K562 (cell line): ENCODE measurements at regions not wholly inside any gene's neighbourhood (a gene's known extent, or its start where the extent isn't known, plus 50 kb on each side); places are given as distances from the start of the nearest gene placed in this dataset.

Experiments used
- CBX2 ChIP-seq: fragments of 200-600 bp; sonication (generic); IDR thresholded peaks from one replicate; pipeline ENCODE4 v1.6.1; 2012; ENCODE audit warnings: mild to moderate bottlenecking, low read length, inconsistent platforms; ENCODE audit not compliant: insufficient read depth, poor library complexity, severe bottlenecking
- CCNT2 ChIP-seq: IDR thresholded peaks from 2 replicates; pipeline ENCODE4 v1.6.1; 2011; ENCODE audit warnings: borderline replicate concordance, low read depth, mild to moderate bottlenecking, moderate library complexity, mixed read lengths, low read length; ENCODE audit not compliant: insufficient read length; ENCODE audit errors: extremely low read depth
- FOXJ3 ChIP-seq: sonication (generic); formaldehyde crosslinking; IDR thresholded peaks from 2 replicates; pipeline ENCODE4 v1.4.0; 2020; ENCODE audit warnings: mild to moderate bottlenecking, missing genetic modification reagents
- FOXM1 ChIP-seq, 2 experiments: fragments of 450-650 bp in 1 of 2; sonication (generic) in 1 of 2; formaldehyde crosslinking in 1 of 2; IDR thresholded peaks; 2 replicates each; pipeline versions ENCODE4 v1.6.1 to v1.9.0; 2017 to 2022; ENCODE audit warnings: low read depth in 2 of 2, mild to moderate bottlenecking in 2 of 2, missing genetic modification reagents in 1 of 2, moderate library complexity in 1 of 2
- MAFG ChIP-seq: fragments of 450-650 bp; conservative IDR thresholded peaks from 2 replicates; pipeline ENCODE4 v1.6.1; 2016; ENCODE audit warnings: missing genetic modification characterization, missing compliant biosample characterization
- NFXL1 ChIP-seq: fragments of 450-650 bp; formaldehyde crosslinking; IDR thresholded peaks from 2 replicates; pipeline ENCODE4 v1.4.0; 2021; ENCODE audit warnings: mild to moderate bottlenecking
- RCOR1 ChIP-seq, 2 experiments: IDR thresholded peaks; 2 replicates each; pipeline ENCODE4 v1.6.1; 2012; ENCODE audit warnings: low read depth in 2 of 2, low read length in 2 of 2, borderline replicate concordance in 1 of 2, improper control_type of control experiment in 1 of 2
- TFAM ChIP-seq: fragments of 250-450 bp; sonication (Bioruptor Pico); conservative IDR thresholded peaks from 2 replicates; pipeline ENCODE4 v1.5.0; 2021; ENCODE audit warnings: mild to moderate bottlenecking, moderate library complexity
- ZBTB17 ChIP-seq: fragments of 450-650 bp; formaldehyde crosslinking; IDR thresholded peaks from 2 replicates; pipeline ENCODE4 v1.4.0; 2020; ENCODE audit warnings: mild to moderate bottlenecking
- ZNF175 ChIP-seq: fragments of 200-800 bp; sonication (Bioruptor generic); IDR thresholded peaks from 2 replicates; pipeline ENCODE4 v1.6.1; 2016; ENCODE audit warnings: low read depth, mild to moderate bottlenecking, missing genetic modification characterization, missing compliant biosample characterization
- TF ChIP-seq, protein P1 (sequence below): fragments of 450-650 bp; formaldehyde crosslinking; IDR thresholded peaks from 2 replicates; pipeline ENCODE4 v1.4.0; 2020; ENCODE audit warnings: mild to moderate bottlenecking, moderate library complexity
- TF ChIP-seq, protein P2 (sequence below): fragments of 450-650 bp; IDR thresholded peaks from 2 replicates; pipeline ENCODE4 v1.6.1; 2016; ENCODE audit warnings: antibody characterized with exemption
- TF ChIP-seq, protein P3 (sequence below): sonication (generic); formaldehyde crosslinking; IDR thresholded peaks from 2 replicates; pipeline ENCODE4 v1.8.0; 2022; ENCODE audit warnings: missing genetic modification reagents, mild to moderate bottlenecking, borderline replicate concordance
- TF ChIP-seq, protein P4 (sequence below): fragments of 450-650 bp; IDR thresholded peaks from 2 replicates; pipeline ENCODE4 v1.7.0; 2016; ENCODE audit warnings: borderline replicate concordance
- TF ChIP-seq, protein P5 (sequence below): fragments of 450-650 bp; conservative IDR thresholded peaks from 2 replicates; pipeline ENCODE4 v1.6.1; 2016; ENCODE audit warnings: missing genetic modification characterization, low read depth, mild to moderate bottlenecking, missing compliant biosample characterization, moderate library complexity
- TF ChIP-seq, protein P6 (sequence below): fragments of 450-650 bp; formaldehyde crosslinking; IDR thresholded peaks from 2 replicates; pipeline ENCODE4 v1.4.0; 2022; ENCODE audit warnings: mild to moderate bottlenecking, moderate library complexity

DNA sequence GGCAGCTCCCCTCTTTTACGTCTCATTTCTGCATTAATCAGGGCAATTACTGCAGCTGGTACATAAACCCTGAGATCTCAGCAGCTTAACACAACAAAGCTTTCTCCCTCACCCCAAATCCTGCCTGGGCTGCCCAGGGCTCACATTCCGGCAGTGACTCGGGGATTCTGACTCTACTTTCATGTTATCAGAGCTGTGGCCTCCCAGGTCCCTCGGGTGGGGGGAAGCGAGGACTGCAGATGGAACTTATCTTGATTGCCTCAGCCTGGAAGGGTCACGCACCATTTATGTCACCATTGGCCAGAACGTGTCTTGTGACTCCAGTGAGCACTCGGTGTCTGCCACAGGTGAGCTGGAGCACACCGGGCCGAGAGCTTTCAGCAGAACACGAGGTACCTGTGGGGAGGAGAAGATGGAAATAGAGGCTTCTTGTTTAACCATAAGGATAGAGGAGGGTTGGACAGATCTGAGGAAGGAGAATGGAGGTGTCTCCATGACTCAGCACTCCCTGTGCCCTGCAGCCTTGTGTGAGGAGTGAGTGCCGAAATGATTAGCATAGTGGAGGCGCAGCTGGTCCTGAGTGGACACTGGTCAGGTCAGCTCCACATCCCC is 88.5 kb upstream of the EXOC2 start (continued):
- TF ChIP-seq, protein P1, sequence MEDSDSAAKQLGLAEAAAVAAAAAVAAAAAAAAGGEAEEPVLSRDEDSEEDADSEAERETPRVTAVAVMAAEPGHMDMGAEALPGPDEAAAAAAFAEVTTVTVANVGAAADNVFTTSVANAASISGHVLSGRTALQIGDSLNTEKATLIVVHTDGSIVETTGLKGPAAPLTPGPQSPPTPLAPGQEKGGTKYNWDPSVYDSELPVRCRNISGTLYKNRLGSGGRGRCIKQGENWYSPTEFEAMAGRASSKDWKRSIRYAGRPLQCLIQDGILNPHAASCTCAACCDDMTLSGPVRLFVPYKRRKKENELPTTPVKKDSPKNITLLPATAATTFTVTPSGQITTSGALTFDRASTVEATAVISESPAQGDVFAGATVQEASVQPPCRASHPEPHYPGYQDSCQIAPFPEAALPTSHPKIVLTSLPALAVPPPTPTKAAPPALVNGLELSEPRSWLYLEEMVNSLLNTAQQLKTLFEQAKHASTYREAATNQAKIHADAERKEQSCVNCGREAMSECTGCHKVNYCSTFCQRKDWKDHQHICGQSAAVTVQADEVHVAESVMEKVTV (CRISPR knock-in tag): no peak
- peak; percentile 39; the same call in 1 of the 2 replicates for TF ChIP-seq FOXM1 (IDR thresholded peaks at IDR 0.05; ENCODE audit: low read depth)
- TF ChIP-seq FOXM1 (CRISPR knock-in tag; IDR thresholded peaks at IDR 0.05; ENCODE audit: low read depth): no peak
- no peak for TF ChIP-seq CCNT2
- TF ChIP-seq, protein P2, sequence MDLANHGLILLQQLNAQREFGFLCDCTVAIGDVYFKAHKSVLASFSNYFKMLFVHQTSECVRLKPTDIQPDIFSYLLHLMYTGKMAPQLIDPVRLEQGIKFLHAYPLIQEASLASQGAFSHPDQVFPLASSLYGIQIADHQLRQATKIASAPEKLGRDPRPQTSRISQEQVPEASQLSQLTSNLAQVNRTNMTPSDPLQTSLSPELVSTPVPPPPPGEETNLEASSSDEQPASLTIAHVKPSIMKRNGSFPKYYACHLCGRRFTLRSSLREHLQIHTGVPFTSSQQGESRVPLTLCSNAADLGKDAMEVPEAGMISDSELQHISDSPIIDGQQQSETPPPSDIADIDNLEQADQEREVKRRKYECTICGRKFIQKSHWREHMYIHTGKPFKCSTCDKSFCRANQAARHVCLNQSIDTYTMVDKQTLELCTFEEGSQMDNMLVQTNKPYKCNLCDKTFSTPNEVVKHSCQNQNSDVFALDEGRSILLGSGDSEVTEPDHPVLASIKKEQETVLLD: no peak
- no peak for TF ChIP-seq TFAM
- no peak for TF ChIP-seq NFXL1 (CRISPR knock-in tag)
- no peak for TF ChIP-seq CBX2
- TF ChIP-seq, protein P3, sequence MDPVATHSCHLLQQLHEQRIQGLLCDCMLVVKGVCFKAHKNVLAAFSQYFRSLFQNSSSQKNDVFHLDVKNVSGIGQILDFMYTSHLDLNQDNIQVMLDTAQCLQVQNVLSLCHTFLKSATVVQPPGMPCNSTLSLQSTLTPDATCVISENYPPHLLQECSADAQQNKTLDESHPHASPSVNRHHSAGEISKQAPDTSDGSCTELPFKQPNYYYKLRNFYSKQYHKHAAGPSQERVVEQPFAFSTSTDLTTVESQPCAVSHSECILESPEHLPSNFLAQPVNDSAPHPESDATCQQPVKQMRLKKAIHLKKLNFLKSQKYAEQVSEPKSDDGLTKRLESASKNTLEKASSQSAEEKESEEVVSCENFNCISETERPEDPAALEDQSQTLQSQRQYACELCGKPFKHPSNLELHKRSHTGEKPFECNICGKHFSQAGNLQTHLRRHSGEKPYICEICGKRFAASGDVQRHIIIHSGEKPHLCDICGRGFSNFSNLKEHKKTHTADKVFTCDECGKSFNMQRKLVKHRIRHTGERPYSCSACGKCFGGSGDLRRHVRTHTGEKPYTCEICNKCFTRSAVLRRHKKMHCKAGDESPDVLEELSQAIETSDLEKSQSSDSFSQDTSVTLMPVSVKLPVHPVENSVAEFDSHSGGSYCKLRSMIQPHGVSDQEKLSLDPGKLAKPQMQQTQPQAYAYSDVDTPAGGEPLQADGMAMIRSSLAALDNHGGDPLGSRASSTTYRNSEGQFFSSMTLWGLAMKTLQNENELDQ (CRISPR knock-in tag): no peak
- TF ChIP-seq ZNF175 (CRISPR knock-in tag): no peak
- TF ChIP-seq RCOR1 (IDR thresholded peaks at IDR 0.05; ENCODE audit: borderline replicate concordance in 1 of 2, low read depth in 2 of 2, low read length in 2 of 2): peak in 1 of 2 experiments; percentile 86; a peak in 2 of 4 replicates
- TF ChIP-seq, protein P4, sequence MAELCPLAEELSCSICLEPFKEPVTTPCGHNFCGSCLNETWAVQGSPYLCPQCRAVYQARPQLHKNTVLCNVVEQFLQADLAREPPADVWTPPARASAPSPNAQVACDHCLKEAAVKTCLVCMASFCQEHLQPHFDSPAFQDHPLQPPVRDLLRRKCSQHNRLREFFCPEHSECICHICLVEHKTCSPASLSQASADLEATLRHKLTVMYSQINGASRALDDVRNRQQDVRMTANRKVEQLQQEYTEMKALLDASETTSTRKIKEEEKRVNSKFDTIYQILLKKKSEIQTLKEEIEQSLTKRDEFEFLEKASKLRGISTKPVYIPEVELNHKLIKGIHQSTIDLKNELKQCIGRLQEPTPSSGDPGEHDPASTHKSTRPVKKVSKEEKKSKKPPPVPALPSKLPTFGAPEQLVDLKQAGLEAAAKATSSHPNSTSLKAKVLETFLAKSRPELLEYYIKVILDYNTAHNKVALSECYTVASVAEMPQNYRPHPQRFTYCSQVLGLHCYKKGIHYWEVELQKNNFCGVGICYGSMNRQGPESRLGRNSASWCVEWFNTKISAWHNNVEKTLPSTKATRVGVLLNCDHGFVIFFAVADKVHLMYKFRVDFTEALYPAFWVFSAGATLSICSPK: no peak
- TF ChIP-seq, protein P5, sequence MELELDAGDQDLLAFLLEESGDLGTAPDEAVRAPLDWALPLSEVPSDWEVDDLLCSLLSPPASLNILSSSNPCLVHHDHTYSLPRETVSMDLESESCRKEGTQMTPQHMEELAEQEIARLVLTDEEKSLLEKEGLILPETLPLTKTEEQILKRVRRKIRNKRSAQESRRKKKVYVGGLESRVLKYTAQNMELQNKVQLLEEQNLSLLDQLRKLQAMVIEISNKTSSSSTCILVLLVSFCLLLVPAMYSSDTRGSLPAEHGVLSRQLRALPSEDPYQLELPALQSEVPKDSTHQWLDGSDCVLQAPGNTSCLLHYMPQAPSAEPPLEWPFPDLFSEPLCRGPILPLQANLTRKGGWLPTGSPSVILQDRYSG (tag): 0 out of 2 replicates have a peak, but pooled peaks have one; percentile 55
- TF ChIP-seq FOXJ3: no peak
- TF ChIP-seq ZBTB17: no peak
- TF ChIP-seq, protein P6, sequence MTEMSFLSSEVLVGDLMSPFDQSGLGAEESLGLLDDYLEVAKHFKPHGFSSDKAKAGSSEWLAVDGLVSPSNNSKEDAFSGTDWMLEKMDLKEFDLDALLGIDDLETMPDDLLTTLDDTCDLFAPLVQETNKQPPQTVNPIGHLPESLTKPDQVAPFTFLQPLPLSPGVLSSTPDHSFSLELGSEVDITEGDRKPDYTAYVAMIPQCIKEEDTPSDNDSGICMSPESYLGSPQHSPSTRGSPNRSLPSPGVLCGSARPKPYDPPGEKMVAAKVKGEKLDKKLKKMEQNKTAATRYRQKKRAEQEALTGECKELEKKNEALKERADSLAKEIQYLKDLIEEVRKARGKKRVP: no peak
- peak; percentile 98 for TF ChIP-seq MAFG (tag)
